COLO829 (cell line): ENCODE measurements at regions not wholly inside any gene's neighbourhood (a gene's known extent, or its start where the extent isn't known, plus 50 kb on each side); places are given as distances from the start of the nearest gene placed in this dataset.

ENCODE experiments used
- DNase-seq: peaks from one replicate; pipeline ENCODE4 v3.0.0; 2012; ENCODE audit warnings: low spot score

GRCh38 chr18:67589325-67589724 lies 72.8 kb upstream of the DSEL start:
- DNase-seq, result no peak

DNA sequence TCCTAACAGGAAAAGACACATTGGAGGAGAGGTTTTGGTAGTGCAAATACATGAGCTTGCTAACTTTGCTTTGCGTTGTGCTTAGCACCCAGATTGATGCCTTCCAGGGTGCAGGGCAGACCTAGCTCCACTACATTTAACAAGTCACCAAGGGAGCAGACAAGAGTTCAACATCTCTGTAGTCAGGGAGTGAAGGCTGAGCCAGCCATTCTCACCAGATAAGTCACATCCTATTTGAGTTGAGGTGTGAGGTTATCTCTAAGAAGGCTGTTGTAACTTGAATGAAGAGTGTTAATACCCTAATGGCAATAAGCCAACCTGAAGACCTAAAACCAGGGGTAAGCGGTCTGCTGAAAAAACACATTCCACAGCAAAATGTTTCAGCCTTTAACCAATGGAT lies 69.6 kb upstream of the DSEL start:
- no peak for DNase-seq

- DNase-seq, result no peak
Measured at GRCh38 chr18:67583621-67584020, 67.1 kb upstream of the DSEL start.

GRCh38 chr18:67582488-67582887 lies 66.0 kb upstream of the DSEL start:
- DNase-seq, result no peak

DNA sequence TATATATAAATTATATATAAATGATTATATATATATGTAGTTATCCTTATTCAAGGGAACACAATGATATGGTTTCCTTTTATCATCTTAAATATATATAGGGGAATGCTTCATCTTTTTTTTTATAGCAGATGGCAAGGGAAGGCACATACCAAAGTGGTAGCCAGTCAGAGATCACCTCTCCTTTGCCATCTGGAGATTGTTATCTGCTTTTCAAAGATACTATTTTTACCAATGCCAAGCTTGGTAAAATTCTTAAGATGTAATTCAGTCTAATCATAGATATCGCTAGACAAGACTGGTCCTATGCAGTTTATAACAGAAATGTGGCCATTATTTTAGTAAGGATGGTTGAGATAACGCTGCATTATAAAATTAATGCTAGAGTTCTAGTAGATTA lies 64.7 kb upstream of the DSEL start:
- no peak for DNase-seq

DNA sequence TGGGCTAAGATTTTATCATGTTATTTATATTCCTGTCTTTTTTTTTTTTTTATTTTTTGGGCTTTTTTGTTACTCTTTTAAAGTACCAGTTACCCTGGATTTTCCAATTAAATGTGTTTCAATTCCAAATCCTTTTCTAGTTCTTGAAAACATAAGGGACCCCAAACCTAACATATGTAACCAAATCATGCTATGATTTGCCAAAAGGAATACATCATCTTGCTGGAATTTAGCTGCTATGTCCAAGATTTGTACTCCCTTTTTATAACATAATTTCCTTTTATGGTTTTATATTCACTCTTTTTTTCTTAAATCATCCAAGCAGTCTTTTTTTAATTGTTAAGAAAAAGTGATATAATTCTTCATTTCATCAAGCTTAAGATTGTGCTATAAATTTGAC lies 60.9 kb upstream of the DSEL start:
- DNase-seq, result no peak

DNA sequence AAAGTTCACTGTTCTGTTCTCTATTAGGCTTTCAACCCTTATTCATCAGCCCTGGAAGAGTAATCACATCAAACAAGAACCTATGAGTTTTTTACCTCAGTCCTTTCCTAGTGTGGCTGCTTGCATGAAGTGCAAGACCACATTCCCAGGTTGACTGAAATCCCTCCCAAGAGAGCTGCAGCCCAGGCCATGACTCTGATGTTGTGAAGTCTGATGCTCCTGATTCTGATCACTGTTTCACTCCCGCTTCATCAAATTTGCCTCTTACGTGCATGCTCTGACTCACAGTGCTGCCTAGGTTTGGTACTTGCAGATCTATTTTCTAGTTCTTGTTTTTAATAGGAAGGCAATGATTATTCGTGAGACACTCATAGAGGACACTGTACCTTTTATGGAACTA lies 58.2 kb upstream of the DSEL start:
- no peak for DNase-seq

DNA sequence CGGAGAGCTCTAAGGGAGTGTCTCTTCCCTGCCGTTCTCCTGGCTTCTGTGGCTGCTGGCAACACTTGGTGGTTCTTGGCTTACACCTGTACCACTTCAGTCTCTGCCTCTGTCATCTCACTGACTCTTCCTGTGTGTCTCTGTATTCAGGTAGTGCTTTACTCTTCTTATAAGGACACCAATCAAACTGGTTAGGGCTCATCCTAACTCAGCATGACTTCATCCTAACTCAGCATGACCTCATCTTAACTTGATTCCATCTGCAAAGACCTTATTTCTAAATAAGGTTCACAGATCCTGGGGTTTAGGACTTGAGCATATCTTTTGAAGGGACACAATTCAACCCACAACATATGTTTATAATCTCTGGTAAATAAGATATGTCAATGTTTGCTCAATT lies 51.6 kb upstream of the DSEL start:
- no peak for DNase-seq
